Fibroblast of peridontal ligament (primary cell): ENCODE measurements at regions not wholly inside any gene's neighbourhood (a gene's known extent, or its start where the extent isn't known, plus 50 kb on each side); places are given as distances from the start of the nearest gene placed in this dataset.

ENCODE experiments used
- DNase-seq: peaks from one replicate; pipeline ENCODE4 v3.0.0-alpha.2; 2010; ENCODE audit errors: extremely low read depth

DNA sequence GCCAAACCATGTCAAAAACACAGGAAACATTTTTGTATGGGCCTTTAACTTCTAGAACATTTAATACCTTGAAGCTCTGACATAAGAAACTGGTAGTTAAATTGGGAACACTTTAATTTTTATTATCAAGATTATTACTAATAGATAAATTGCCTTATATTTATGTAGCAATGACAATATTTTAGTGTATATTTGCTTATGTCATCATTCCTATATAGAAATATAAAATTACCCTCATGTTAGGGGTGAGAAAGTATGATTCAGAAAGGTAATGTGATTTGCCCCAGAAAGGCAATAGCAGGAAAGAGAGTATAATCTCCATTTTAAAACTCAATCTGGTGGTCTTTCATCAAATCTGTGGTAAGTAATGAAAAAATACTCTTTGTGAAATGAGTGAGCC is 147.4 kb downstream of the IL15 start:
- DNase-seq, result no peak

DNA sequence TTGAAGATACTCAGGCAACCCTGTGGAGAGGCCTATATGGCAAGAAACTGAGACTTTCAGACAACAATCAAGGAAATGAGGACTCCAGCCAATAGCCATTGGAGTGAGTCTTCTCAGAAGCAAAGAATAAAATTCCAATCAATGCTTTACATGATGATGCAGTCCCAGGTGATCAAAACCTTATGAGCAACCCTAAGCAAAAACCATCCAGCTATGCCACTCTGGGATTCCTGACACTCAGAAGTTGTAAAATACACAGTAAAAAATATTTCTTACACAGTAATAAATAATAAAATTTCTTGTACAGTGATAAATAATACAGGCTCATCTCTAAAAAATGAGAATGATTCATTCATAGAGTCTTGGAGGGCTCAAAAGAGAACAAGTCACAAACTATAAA is 150.6 kb downstream of the IL15 start:
- no peak for DNase-seq

DNA sequence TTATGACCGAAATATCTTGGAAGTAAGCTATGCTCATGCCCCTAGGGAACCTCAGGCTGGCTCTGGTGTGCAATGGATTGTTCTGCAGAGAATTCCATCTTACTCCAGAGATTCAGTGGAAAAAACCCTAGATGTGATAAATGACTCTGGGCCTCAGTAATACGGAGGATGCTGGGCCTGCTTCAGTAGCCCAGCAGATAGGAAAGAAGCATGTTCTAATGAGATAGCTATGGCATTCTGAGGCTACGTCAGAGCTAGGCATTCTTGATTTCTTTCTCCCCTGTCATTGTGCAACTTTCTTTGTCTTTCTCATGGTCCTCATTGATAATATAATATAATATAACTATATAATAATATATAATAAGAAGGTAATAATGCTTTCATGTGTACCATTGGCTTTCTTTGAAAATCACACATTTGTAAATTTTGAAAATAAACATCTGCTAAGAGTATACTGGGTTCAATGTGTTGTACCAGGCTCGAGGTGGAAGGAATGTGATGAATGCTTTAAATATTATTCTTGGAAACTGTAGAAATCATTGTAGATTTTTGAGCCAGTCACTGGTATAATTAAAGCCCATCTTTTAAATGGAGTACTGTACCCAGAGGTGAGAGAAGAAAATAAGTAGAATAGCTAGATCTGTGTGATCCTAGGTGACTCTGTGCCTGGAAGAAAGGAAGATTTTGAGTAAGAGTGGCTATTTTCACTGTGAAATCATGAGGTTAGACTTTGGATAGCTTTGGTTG is 152.0 kb downstream of the IL15 start:
- DNase-seq, result peak; percentile 22

DNA sequence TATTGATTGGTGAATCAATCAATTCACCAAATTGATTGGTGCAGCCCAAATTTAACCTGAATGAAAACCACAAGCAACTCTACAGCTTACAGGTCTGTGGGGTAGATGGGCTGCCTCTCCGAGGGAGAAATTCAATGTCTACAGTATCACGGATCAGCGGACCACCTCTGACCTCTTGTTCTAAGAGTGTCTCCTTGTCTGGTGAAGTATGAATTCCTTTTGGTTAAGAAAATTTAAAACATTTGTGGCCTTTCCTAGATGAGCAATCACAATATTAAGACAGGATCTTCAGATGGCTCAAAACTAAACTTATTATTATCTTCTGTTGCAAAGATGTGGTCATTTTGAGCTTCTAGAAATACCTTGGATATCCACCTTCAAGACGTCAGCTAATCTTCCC is 153.3 kb downstream of the IL15 start:
- no peak for DNase-seq

DNA sequence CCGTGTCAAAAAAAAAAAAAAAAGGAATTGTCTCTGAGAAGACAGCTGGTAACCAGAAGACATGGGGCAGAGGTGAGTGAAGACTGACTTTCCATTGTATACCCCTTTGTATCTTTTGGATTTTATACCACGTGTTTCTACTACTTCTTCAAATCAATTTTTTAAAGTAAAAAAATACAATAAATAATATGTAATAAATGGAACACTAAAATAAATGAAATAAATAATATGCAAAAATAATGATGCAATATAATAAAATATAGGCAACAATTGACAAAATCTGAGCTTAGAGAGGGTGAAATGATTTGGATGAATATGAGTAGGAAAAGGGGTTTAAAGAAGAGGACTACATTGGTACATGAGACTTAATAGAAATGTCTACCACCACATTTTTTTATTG is 155.8 kb downstream of the IL15 start:
- DNase-seq, result no peak

DNA sequence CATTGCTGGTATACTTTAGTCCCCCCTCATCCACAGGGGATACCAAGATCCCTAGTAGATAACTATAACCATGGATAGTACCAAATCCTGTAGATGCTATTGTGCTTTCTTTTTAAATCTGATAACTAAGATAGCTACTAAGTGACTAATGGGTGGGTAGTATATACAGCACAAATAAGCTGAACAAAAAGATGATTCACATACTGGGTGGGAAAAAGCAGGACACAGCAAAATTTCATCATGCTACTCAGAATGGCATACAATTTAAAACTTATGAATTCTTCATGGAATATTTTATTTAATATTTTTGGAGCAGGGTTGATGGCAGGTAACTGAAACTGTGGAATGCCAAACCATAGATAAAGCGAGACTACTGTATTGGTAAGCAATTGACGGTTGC is 161.6 kb downstream of the IL15 start:
- peak; percentile 16 for DNase-seq

DNA sequence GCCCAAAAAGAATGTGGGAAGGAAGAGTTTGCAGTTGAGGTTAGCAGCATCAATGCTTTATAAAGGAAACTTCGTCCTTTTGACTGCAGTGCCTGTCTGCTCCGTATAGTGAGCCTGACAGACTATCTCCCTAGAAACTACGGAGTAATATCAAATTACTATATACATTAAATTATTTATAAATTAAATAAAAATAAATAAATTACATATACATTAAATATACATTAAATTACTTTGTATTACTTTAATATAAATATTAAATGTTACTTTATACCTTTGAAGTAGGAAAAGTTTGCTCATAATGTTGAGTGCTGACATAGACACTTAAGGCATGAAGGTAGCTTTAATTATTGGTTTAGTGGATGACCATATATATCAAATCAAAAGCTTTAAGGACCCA is 165.2 kb downstream of the IL15 start:
- no peak for DNase-seq

DNA sequence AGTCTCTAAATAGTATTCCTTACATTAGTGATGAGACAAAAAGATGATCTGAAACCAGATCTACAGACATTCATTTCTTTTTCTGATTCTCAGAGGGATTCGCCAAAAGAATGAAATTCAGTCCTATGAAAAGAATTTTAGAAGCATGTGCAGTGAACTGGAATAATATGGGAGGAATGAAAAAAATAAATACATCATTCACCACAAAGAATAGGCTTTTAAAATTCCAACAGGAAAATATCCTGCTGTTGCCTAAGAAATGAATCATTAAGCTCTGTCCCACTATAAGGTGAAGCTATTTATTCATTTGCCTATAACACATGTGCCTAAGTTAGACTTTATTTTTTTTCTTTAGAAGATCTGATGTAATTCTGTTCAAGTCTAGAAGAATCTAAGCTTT is 165.9 kb downstream of the IL15 start:
- DNase-seq, result peak; percentile 94

DNA sequence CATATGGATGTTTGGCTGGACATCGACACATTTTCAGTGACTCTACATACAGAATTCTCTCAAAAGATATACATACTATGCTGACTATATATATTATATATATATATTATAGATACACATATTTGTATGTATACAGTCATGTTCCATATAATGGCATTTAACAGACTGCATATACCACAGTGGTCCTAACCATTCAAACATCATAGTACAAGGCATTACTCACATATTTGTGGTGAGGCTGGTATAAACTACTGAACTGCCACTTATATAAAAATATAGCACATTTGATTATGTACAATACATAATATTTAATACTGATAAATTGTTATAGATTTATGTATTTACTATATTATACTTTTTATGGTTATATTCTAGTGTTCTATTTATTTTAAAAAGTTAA is 168.5 kb downstream of the IL15 start:
- no peak for DNase-seq

DNA sequence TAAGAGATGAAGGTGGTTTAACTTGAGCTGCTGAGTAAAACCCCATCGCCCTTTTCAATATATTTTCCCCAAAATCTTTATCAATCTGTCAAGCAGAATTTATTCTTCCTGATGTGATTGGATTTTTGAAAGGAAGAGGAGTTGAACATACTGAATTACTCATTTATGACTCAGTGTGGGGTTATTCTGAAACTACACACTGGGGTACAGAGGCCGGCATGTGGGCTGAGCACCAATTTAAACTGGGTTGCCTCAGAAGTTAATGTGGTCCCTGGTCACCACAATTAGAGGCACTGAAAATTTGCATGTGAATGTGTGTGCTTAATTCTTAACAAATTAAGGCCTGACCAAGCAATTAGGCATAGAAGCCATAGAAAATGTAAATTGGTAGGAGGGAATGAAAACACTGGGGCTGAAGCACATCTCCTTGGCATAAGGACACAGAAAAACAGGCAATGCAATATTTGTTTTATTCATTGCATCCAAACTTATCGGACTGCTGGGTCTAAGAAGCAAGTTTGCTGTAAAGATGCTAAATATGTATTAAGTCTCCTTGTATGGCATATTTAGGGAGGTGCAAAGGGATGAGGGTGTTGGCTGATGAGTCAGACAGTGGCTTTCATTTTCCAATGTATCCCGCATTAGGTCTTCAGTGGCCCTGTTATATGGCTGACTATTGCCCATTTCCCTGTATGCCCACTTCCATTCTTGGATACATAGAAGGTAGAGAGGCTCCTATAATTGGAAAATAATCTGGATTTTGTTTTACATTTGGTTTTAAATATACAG is 170.9 kb downstream of the IL15 start:
- DNase-seq, result peak; percentile 68

DNA sequence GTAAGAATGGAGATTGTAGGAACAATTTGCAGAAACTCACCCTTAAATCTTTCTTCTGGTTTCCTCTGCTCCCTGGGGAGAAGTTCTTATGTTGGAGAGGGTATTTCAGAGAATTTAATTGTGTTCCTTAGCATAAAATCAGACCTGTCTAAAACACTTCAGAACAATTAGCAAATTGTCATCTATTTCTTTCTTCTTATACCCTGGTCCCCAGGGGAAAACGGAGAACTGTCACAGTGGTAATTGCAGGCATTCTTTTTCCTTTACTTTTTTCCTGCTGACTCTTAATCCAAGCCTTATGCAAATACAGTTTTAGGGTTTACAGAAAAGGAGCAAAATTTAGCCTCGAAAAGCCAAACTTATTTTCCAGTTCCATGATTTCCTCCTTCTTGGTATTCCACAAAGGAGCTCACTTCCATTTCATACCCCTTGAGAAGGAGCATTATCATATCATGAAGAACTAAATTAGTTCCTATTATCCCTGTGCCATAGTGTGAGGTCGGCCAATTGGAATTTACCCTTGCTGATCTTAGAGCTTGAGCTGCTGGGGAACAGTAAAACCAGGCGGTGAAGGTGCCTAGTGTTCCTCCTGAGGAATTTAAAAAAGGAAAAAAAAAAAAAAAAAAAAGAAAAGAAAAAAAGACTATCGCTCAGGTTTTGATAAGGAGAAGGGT is 173.8 kb downstream of the IL15 start:
- peak; percentile 19 for DNase-seq

DNA sequence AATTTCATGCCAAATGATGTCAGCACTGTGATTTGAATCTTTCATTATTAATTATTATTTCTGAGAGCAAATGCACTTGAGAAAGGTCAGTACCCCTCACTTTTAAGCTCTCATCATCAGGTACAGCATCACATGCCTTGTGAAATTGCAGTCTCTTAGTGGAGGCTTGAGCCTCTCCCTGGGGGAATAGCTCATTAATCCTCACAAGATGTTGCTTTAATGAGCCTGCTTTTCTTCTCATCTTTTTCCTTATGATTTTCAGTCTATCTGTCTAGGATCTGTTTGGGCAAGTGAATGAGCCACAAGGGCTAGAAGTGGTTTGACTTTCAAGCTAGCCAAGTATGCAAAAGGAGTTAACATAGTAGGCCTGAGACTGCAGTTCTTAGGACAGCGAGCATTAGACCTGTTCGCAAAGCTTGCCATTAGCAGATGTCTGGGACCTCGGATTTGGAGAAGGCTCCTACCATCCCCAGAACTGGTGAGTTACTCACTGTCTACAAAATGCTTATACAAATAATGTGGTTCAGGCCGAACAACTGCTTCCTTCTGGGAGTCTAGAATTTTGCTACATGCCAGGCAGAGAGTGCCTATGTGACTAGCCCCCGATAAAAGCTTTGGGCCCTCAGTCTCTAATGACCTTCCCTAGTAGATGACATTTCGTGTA is 174.5 kb downstream of the IL15 start:
- DNase-seq, result no peak

DNA sequence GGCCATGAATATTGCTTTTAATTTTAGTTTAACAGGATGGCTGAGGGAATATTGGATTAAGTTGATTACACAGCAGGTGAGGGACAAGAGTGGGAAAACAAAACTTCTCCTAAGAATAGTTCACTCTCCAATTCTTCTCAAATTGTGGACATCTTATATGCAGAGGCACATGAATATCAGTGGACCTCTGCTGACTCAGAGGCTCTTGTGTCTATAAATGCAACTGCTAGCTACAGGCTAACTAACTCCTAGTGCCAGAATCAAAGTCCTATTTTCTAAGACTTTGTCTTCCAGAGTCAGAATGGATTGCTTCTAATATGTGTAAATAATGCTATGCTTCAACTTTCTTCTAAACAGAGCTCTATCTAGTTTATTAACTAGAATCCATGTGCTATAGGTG is 175.8 kb downstream of the IL15 start:
- DNase-seq, result peak; percentile 17

DNA sequence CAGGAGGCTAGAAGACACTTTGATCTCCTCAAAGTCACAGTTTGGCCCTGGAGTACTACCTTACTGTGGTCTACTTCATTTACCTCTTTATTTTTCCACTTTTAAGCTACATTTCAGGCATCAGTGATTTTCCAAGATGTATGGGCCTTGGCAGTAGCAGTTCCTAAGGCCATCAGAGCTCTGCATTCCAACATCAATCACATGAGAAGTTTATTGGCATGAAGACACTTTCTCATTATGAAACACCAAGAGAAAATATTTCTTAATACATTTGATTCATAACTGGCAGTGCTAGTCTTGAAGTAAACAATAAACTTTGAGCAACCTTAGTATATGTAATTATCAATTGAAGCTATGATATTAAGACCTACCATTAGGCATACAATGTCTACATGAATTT is 178.1 kb downstream of the IL15 start:
- peak; percentile 43 for DNase-seq

DNA sequence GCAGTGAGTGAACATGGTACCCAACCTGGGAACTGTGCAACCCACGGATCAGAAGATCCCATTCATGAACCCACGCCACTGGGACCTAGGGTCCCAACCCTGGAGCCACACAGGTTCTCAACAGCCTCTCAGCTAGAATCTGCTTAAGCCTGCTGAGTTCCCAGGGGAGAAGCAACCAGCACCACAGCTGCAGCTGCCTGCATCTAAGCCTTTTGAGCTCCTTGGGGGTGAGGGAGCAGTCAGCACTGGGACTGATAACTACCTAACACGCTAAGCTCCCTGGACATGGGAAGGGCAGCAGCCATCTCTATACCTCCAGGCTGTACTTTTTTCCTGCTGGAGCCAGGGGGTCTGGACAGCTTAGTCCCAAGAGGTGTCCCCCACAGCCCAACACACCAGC is 179.3 kb downstream of the IL15 start:
- DNase-seq, result no peak

DNA sequence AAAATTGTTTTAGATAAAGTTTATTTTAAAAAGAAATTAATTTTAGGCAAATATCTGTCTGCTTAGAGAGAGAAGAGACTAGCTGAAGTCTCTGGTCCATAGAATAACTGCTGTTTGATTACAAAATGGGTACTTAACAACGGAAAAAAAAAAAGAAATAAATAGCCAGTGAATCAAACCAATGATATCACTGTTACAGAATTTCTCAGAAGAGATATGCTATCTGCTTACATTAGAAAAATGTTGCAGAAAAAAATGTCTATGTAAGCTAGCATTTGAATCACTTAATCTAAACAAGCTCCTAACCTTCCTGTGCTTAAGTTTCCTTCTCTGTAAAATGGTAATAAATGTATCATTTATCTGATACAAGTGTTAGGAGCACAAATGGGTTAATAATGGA is 189.9 kb downstream of the IL15 start:
- peak; percentile 22 for DNase-seq

DNA sequence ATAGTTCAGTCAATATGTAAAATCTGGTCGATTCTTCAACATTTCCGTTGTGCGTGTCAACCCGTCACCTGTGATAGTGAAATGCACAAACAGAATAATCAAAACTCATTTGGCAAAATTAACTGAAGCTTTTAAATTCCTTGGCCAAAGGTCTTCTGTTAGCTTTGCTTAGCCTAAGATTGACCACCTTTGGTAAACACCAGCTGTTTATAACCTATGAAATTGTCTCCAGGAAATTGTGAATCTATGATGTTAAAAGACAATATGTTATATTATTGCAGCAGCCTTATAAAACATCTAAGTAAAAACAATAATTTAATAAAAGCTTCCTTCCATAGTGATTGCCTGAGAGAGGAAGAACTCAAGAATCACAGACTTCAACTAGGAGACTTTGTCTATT is 196.8 kb downstream of the IL15 start:
- no peak for DNase-seq

DNA sequence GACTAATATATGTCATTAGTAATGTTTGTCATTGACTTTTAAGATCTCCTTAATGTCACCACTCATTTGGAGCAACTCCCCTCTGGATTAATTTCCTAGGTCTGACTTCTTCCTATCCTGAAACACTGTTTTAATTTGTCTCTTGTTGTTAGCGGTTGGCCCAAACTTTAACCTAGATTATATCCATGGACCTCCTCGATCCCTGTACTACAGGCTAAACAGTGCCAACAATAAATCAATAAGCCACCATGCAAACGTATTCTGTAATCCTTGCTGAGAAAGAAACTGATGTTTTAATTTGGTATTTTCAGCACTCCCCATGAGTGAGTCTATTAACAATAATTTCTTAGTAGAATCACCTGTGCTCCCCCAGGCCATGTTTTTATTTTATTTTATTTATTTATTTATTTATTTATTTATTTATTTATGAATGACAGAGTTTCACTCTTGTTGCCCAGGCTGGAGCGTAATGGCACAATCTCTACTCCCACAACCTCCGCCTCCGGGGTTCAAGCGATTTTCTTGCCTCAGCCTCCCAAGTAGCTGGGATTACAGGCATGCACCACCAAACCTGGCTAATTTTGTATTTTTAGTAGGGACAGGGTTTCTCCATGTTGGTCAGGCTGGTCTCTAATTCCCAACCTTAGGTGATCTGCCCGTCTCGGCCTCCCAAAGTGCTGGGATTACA is 204.1 kb downstream of the IL15 start:
- no peak for DNase-seq

DNA sequence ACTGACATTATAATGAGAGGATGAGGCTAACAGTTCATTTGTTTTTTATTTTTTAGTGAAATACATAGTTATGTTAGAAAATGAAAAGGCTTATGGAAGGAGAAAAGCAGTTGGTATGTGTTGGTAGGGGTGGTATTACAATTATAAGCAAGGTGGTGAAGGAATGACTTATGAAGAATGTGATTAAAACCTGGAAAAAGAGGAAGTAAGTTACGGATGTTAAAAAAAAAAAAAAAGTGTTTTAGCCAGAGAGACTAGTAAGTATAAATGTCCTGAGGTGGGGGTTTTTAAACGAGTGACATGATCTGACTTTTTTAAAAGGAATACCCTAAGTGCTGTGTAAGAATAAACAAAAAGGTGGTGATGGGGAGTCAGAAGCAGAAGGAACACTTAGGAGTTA is 206.8 kb downstream of the IL15 start:
- no peak for DNase-seq

DNA sequence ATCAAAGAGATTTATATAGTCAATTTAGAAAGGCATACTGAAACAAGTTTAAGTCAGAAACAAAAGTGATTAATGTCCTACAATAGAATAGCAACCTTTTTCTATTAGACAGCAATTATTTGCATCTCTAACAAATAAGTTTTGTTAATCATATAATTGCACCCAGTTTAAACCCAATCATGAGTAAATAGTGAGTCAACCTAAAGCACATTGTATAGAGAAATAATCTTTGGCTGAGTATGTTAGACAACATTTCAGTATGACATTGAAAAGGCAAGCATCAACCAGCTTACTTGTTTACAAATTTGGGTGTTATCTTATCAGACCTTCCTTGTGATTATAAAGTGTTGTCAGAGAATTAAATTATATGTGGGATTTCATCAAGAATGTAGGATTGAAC is 209.5 kb downstream of the IL15 start:
- DNase-seq, result no peak

DNA sequence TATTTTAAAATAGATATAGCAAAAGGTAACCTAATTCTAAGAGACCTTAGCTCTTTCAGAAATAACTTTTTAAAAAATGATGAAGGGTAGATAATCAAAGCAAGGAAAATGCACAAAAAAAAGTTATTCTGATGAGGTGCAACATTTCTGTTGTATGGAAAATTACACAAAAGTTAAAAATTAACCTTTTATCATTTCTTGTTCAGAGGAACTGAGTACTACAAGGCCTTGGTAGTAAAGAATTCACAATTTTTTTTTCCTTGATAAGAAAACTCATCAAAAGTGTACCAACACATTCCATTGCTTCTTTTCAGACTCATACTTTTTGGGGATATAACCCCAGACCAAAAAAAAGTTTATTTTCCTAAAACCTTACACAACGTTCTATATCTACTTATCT is 213.0 kb downstream of the IL15 start:
- DNase-seq, result no peak

DNA sequence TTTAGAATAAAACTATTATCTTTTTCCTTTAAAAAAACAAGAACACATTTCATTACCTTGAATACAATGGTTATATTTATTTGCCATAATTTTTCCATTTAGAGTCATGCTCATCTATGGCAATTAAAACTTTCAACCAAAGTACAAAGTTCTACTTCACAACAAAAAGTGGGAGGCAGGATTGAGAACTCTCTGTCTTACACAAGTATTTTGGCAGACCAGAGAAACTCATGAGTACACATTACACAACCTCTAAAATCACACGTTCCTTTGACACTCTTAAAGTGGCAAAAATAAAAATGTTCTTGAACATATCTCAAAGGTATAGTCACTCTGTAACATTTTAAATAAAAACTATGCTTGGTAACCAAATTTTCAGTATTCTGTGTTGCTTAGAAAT is 213.4 kb downstream of the IL15 start:
- DNase-seq, result no peak
